GM21576 (cell line): ENCODE measurements at regions not wholly inside any gene's neighbourhood (a gene's known extent, or its start where the extent isn't known, plus 50 kb on each side); places are given as distances from the start of the nearest gene placed in this dataset.
"Not testable (repeated sequence)": the region's sequence is repeated elsewhere in the genome, so short reads cannot be mapped to it uniquely, and the experiment has no call there.

ENCODE experiments used
- ATAC-seq: cut with Tn5 transposase; IDR thresholded peaks from one replicate; pipeline ENCODE4 v1.9.1; 2021; ENCODE audit warnings: mild to moderate bottlenecking, moderate library complexity; ENCODE audit not compliant: unreplicated experiment

DNA sequence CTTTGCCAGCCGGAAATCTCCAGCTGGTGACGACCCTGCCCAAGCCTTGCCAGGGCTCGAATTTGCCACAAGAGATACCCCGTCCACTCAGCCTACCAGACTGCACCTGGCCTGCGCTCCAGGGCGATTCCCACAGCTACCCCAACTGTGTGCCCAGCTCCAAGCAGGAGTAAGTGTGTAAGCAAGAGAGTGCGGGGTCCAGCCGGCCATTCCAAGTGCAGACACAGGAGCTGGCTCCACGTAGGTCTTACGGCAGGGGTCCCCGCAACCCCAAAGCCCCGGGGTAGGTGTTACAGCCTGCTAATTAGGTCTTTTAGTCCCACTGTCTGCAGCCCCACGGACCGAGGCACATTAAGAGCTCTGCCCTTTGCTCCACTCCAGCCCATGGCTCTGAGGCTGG, 1305.2 kb downstream of the ARAP2 start:
- ATAC-seq: no peak

DNA sequence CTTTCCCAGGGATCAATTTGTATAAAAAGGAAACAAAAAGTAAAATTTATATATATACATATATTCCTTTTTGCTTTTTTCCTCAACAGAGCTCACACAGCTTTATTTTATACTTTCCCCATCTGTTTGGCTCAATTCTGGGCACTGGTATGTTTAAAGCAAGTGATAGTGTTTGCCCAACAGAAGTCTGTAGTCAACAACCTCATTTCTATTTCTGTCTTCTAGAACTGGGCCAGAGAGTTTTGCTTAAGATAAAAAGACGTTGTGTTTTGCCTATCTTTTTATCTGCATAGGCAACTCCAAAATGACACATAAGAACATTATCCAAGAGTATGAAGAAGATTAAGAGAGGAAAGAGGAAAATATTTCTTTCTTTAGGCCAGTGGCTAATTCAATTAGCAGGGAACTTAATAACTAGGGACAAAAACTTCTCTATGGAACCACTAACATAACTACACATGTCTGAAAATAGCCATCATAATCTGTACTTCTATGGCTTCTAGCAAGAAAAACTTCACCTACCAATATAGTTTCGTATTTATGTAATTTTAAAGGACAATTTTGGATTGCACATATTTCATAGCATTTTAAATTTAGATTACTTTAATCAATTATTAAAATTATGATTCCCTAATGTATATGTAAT, 1300.5 kb downstream of the ARAP2 start:
- no peak for ATAC-seq

DNA sequence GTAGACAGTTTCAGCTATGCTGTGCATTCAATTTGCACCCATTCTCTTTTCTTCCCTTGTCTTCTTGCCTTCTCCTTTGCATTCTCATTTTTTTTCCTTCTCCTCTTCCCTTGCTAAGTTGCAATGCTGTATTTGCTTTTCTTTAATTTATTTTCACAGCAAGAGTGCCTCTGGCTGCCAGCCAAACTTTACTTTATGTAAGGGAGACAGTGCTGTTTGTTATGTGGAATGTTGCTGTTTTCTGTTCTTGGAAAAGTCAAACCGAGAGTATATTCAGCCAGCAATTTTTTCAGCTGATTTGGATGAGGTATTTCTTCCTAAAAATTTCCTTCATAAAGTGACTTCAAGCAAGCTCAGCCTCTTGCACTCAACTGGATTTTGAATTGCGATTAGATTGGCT, 1293.4 kb downstream of the ARAP2 start:
- ATAC-seq: no peak

DNA sequence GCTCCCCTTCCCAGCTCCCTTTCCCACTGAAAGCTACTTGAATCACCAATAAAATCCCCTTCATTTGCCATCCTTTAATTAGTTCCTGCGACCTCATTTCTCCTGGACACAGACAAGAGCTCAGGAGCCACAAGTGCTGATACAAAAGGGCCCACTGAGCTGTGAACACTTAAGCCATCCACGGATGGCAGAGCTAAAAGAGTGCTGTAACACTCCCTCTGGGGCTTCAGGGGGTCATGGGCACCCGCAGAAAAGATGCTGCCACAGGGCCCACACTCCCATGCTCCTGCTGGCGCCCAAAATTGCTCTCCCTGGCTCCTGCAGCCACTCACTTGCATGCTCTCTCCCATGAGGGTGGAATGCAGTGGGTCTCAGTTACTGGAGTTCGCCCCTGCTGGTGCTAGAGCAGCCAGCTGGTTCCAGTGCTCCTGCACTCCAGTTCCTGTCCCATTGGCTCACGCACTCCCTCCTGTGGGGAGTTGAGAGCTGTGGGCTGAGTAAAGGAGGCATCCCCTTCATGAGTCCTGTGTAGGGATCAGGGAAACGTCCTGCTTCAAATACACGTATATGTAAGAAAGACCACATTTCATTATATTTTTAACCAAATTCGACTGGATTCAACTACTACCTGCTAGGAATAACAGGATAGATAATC, 1291.0 kb downstream of the ARAP2 start:
- no peak for ATAC-seq

DNA sequence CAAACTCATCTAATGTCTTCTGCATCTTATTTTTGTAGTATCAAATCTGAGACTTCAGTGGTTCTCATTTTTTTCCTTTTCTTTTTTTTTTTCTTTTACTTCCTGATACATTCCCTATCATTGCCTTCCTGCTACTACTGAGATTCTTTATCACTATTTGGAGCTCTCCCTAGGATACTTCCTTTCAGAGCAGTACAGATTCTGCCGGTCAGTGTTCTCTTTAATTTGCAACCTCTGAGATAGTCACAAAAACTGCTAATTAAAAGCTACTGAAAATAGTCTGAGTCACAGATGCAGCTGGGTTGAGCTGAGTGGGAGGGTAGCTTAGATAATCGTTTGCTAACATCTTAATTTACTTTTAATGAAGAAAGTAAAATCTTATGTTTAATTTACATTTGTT, 1279.7 kb downstream of the ARAP2 start:
- ATAC-seq: no peak

DNA sequence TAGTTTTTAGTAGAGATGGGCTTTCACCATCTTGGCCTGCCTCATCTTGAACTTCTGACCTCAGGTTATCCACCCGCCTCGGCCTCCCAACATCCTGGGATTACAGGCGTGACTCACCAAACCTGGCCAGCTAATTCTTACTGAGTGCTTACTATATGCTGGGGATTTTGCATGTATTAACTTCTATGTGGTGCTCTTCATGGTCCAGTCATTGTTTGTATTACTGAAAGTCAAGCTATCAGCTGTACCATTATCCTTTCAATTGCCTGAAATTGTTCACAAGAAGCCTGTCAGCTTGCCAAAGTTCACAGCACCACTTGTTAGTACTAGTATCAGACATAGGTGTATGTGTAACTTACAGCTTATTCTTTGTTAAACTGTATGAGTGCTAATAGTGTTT, 1272.1 kb downstream of the ARAP2 start:
- ATAC-seq: no peak

DNA sequence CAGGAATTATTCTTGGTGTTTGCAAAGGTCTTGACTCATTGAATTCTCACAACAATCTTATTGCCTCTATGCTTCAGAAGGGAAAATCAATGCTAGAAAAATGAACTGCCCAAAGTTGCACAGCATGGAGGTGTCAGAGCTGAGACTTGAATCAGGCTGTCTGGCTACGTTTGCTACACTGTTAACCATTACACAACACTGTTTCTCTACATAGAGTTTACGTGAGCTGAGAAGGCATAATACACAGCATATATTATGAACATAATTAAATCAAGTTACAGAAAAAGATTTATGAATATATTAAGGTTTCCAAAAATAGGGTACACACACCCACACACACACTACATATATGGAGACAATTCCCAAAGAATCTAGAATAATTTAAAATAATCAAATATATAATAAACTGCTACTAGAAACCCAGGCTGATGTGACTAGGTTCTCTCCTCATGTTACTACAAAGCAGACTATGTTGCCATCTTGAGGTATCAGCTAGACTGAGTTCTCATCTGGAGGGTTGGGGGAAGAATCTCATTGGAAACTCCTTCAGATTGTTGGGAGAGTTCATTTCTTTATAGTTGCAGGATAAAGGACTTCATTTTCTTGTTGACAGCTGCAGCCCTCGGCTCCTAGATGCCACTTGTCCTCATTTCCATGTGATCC, 1270.5 kb downstream of the ARAP2 start:
- no peak for ATAC-seq

DNA sequence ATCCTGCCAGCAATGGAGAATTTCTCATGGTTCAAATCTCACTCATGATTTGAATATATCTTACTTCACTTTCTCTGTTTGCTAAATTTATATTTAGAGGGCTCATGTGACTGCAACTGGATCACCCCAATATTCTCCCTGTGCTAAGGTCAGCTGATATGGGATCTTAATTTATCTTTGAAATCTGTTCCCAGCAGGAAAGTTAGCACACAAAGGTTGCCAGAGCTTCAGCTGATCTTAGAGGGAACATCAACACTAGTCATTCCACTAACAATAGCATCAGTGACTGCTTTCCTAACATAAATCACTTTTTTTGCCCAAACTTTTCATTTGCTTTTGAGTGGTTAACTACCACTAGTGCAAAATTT, 1270.0 kb downstream of the ARAP2 start:
- no peak for ATAC-seq

DNA sequence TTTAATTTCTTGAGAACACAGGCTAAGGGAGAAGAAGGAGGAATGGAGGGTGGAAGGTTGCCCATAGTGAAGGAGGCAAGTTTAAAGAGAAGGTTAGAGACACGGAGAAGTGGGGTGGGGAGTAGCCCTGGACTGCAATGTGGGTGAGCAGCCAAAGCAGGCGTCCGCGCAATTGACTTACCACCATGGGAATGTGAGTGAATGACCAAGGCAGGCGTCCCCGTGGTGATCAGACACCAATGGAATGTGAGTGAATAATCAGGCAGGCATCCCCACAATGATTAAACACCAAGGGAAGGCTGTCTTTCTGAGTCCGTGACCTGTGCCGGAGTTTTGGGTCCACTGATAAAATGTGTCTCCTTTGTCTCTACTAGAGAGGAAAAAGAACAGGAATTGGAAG, 1223.1 kb downstream of the ARAP2 start:
- ATAC-seq: not testable (repeated sequence)

DNA sequence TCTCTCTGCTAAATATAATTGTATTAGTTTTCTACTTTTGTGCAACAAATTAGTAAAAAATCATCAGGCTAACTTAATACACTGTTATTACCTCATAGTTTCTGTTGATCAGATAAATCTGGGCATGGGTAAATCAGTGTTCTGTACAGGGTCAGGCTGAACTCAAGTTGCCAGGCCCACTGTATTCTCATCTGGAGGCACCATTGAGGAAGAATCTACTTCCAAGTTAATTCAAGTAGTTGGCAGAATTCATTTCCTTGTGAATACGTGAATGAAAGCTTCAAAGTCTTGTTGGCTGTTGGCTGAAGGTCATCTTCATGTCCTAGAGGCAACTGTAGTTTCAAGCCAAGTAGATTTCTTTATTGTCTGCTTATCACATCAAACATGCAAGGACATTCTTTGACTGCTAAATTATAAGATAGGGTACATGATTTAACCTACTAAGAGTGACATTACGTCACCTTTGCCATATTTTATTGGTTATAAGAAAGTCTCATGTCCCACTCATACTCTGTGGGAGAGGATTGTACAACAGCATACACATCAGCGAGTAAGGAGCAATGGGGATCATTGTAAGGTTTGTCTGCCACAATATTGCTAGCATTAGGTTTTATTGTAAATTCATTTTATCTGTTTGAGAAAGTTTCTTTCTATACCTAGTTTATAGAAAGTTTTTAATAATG, 1219.0 kb downstream of the ARAP2 start:
- ATAC-seq: no peak

DNA sequence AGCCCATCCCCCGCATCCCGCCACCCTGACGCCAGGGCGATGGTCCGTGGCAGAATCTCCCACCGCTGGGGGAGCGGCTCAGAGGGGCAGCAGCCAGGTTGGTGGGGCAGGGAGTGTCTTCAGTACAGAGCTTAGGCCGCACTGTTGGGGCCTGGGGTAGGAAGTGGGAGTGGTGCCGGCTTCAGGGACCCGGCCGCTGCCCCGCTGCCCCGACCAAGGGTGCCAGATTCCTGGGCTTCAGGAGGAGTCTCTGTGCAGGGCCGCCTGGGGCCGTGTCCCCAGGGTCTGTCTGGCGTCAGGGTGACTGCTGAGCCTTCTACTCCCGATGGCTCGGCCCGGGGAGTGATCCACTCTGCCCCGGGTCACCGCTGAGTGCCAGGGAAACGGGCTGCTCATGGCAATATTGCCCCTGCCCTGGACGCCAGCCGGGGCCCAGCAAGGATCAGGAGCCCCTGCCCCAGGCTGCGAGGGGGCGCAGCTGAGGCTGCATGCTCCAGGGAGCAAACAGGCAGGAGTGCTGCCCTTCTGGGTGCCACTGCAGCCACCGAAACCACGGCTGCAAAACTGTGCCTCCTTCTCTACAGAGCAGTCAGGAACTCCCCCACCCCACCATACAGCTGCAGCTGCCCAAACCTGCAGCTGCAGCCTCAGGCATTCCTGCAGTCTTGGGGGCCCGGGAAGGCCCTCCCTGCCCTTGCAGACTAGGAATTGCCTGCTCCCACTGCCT, 1206.1 kb downstream of the ARAP2 start:
- ATAC-seq: no peak

DNA sequence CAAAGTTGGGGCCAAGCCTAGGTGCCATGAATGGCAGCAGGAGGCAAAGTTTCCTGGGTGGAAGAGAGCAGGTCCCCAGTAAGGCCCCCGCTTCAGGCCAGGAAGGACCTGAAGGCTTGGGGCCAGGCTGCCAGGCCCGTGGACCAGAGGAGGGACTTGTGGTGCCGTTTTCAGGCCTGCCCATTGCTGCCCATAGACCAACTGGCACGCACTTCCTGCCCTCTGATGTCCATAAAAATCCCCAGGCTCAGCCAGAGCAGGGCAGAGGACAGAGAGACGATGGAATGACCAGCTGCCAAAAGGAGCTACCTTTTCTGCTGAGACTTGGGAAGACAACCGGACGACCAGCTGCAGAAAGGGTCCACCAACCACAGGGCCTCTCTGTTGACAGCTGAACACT, 1205.5 kb downstream of the ARAP2 start:
- no peak for ATAC-seq

DNA sequence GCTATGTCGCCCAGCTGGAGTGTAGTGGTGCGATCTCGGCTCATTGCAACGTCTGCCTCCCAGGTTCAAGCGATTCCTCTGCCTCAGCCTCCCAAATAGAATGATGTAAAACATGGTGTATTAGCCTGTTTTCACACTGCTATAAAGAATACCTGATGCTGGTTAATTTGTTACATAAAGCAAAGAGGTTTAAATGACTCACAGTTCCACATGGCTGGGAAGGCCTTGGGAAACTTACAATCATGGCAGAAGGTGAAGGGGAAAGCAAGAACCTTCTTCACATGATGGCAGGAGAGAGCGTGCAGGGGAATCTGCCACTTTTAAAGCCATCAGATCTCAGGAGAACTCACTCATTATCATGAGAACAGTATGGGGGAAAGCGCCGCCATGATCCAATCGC, 1191.8 kb downstream of the ARAP2 start:
- ATAC-seq: no peak

DNA sequence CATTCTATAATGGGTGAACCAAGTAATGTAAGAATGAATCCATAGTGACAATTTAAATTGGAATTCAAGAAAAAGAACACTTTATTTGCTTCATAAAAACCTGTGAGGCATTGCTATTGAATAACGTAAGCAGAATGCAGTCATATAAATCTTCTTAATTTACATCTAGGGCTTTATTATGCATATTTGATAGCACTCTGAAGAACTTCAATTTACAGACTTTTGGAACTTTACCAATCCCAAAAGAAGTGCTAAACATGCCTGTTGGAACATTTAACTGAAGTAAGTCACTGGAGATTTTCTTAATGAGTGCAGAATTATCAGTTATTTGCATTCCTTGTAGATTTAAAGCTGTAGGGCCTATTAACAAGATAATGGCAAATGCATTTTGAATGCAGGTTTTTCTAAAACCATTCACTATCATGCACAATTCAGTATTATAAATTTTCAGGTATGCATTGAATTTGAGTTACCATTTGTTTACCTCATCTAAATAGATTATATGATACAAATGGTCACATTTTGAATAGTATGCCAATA, 1181.2 kb downstream of the ARAP2 start:
- ATAC-seq: no peak

DNA sequence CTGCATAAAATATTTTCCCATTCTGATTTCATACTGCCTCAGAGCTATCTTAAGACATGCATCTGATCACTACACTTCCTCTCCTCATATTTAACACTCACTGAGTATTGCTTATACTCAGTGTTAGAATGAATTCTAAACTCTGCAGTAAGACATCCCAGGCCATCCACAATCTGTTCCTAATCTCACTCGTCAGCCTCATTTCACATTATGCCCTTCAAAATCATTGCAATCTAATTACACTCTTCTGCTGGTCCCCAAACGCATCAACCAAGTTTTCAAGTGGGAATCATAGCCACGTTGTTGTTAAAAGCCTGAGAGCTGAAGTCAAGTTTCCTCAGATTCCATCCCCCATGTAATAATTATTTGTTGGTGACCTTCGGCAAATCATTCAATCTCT, 1177.9 kb downstream of the ARAP2 start:
- ATAC-seq: no peak

DNA sequence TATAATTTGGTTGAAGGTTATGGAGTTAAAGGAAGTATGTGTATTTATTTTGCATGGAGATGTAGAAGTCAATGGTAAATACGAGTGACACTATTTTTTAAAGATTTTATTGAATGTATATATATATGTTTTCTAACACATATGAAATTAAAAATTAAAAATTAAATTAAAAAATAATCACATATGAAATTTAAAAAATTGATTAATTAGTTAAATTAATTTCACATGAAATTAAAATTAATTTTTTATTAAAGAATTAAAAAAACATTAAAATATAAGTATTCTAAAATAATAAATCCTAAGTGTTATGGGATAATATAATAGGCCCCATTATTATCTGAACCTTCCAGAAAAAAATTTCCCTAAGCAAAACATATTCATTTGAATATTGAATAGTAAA, 1163.5 kb downstream of the ARAP2 start:
- no peak for ATAC-seq

DNA sequence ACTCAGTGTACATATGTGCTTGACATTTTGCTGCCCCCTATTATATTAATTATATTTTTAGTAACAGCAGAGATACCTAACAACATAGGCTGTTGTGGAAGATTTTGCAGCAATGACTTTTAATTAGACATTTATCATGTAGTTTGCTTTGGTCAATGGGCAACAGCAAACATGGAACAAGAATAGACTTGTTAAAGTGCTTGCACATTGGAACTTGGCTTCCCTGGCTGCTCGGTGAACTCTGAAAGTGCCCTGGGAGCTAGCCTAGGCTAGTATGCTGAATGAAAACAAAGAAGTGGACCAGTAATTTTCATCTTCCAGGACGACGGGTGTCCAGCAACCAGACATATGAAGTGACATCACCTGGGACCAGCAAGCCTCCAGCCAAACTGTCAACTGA, 1157.1 kb downstream of the ARAP2 start:
- ATAC-seq: no peak

DNA sequence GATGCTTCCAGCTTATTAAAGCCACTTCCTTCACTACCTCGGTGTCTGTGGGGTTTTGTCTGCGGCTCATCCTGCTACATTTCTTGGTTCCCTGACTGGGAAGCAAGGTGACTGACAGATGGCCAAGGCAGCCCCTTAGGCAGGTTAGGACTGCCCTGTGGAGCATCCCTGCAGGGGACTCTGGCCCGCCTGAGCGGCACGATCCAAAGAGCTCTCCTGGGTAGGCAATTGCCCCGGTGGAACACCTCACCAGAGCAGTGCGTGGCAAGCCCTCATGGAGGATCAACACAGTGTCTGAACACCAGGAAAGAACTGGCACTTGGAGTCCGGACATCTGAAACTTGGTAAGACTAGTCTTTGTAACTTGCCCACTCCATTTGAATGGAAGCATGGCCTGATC, 1143.4 kb downstream of the ARAP2 start:
- no peak for ATAC-seq

DNA sequence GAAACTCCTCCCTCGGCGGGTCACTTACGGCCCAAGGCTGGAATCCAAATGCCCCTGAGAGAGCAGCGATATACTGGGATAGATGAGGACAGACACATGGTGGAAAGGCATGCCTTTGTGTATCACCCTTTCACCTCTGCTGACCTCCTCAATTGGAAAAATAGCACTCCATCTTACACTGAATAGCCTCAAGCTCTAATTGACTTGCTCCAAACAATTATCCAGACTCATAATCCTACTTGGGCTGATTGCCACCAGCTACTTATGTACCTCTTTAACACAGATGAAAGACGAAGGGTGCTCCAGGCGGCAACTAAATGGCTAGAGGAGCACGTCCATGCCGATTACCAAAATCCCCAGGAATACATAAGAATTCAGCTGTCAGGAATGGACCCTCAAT, 1142.2 kb downstream of the ARAP2 start:
- ATAC-seq: no peak

DNA sequence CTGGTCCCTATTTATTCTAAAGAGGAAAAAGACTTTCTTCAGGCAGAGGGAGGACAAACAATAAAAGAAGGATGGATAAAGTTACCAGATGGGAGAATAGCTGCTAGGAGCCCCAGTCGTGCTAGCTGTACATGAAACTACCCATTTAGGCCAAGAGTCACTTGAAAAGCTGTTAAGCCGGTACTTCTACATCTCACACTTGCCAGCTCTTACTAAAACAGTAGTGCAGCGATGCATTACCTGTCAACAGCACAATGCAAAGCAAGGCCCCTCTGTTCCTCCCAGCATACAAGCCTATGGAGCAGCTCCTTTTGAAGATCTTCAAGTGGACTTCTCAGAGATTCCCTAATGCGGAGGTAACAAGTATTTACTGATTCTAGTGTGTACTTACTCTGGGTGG, 1138.8 kb downstream of the ARAP2 start:
- ATAC-seq: no peak

DNA sequence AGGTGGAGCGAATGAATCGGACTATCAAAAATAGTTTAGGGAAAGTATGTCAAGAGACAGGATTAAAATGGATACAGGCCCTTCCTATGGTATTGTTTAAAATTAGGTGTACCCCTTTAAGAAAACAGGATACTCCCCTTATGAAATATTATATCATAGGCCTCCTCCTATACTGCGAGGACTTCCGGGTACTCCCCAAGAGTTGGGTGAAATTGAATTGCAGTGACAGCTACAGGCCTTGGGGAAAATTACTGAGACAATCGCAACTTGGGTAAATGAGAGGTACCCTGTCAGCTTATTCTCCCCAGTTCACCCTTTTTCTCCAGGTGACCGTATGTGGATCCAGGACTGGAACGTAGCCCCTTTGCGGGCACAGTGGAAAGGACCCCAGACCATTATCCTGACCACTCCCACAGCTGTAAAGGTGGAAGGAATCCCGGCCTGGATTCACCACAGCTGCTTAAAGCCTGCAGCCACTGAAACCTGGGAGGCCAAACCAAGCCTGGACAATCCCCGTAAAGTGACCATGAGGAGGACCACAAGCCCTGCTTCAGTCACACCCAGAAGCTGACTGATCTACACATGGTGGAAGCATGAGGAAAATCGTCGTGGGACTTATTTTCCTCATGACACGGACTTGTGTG, 1138.1 kb downstream of the ARAP2 start:
- no peak for ATAC-seq
